ENCODE measurements at regions not wholly inside any gene's neighbourhood (a gene's known extent, or its start where the extent isn't known, plus 50 kb on each side); places are given as distances from the start of the nearest gene placed in this dataset.

- no peak for TF ChIP-seq GATA2 (IDR thresholded peaks at IDR 0.05; ENCODE audit: low read depth, low read length)
- no peak for TF ChIP-seq GATA3 (IDR thresholded peaks at IDR 0.05; ENCODE audit: low read depth, low read length)
These were observed 143.4 kb upstream of the C14orf180 start for GRCh38 chr14:104436047-104436591.
